HepG2 (cell line): ENCODE measurements at regions not wholly inside any gene's neighbourhood (a gene's known extent, or its start where the extent isn't known, plus 50 kb on each side); places are given as distances from the start of the nearest gene placed in this dataset.

Experiments used
- ATAC-seq: fragments of 200-7000 bp; cut with Tn5 transposase; 3 replicates; pipeline ENCODE4 v1.9.1; 2020; ENCODE audit warnings: mild to moderate bottlenecking, moderate library complexity
- BruUV-seq: library from RNA; stranded (reverse); fragments of 400-500 nt; replicated peaks from 2 replicates; lab custom pipeline; 2021; lab: Mats Ljungman, UMichigan
- CTCF ChIA-PET: fragments of 300-600 bp; formaldehyde crosslinking; extraction: SDS; loops from one replicate; lab custom pipeline; 2021; ENCODE audit warnings: low total read pairs, inconsistent platforms, low intra/inter-chr PET ratio; lab: Yijun Ruan, JAX
- POLR2A ChIA-PET: fragments of 350-600 bp; sonication (Branson Sonifier 250); formaldehyde crosslinking; loops from one replicate; lab custom pipeline; 2020; ENCODE audit warnings: antibody characterized with exemption, inconsistent platforms; lab: Yijun Ruan, JAX
- DNase-seq: peaks from one replicate; pipeline ENCODE4 v3.0.0-alpha.2; 2015; ENCODE audit warnings: low spot score
- FAIRE-seq: peaks from 3 replicates; lab custom pipeline; 2011; peaks lifted over from hg19 to GRCh38; lab: Jason Lieb, UNC
- H2AFZ ChIP-seq: one replicate; pipeline ENCODE4 v1.6.1; 2011; ENCODE audit warnings: low read length, inconsistent platforms
- H3K27ac ChIP-seq: fragments of 300-600 bp; 3 replicates; pipeline ENCODE4 v1.8.0; 2011; ENCODE audit warnings: mixed run types, mild to moderate bottlenecking, mixed read lengths, low read length, inconsistent platforms; ENCODE audit not compliant: insufficient read depth; ENCODE audit errors: extremely low read length
- H3K27me3 ChIP-seq, 2 experiments: fragments of 200-600 bp in 1 of 2; 2 replicates in 1 of 2; 3 replicates in 1 of 2; pipeline versions ENCODE4 v1.6.0 to v1.8.0; 2011; ENCODE audit warnings: low read length in 2 of 2, mild to moderate bottlenecking in 2 of 2, moderate library complexity in 2 of 2, inconsistent platforms in 1 of 2; ENCODE audit not compliant: insufficient read depth in 2 of 2, control insufficient read depth in 1 of 2
- H3K36me3 ChIP-seq, 2 experiments: fragments of 200-600 bp in 1 of 2; replicated peaks in 1 of 2; 2 replicates in 1 of 2; 3 replicates in 1 of 2; pipeline versions ENCODE4 v1.5.1 to v1.8.0; 2011; ENCODE audit warnings: low read length in 2 of 2, inconsistent platforms in 1 of 2; ENCODE audit not compliant: insufficient read depth in 2 of 2, control insufficient read depth in 1 of 2
- H3K4me1 ChIP-seq: 2 replicates; pipeline ENCODE4 v1.5.1; 2012; ENCODE audit warnings: low read length, inconsistent platforms; ENCODE audit not compliant: insufficient read depth
- H3K4me2 ChIP-seq: 2 replicates; pipeline ENCODE4 v1.6.0; 2011; ENCODE audit warnings: low read depth, low read length, inconsistent platforms
- H3K4me3 ChIP-seq, 3 experiments: fragments of 200-600 bp in 1 of 3; sonication (generic), shearing (Covaris generic) in 1 of 3; replicated peaks in 1 of 3; 2 replicates each; pipeline ENCODE4 v1.5.1; 2011 to 2016; ENCODE audit warnings: low read length in 3 of 3, inconsistent platforms in 2 of 3, low read depth in 2 of 3, mild to moderate bottlenecking in 2 of 3, control low read depth in 1 of 3, mixed read lengths in 1 of 3; ENCODE audit not compliant: insufficient read depth in 1 of 3
- H3K79me2 ChIP-seq: one replicate; pipeline ENCODE4 v1.6.1; 2011; ENCODE audit warnings: low read length, inconsistent platforms; ENCODE audit not compliant: insufficient read depth
- H3K9ac ChIP-seq: 2 replicates; pipeline ENCODE4 v1.6.0; 2011; ENCODE audit warnings: mild to moderate bottlenecking, low read depth, low read length, inconsistent platforms; ENCODE audit not compliant: insufficient read depth
- H3K9me3 ChIP-seq: 2 replicates; pipeline ENCODE4 v1.5.1; 2012; ENCODE audit warnings: mild to moderate bottlenecking, low read length
- H4K20me1 ChIP-seq: 2 replicates; pipeline ENCODE4 v1.6.0; 2011; ENCODE audit warnings: inconsistent platforms, mild to moderate bottlenecking, low read length, moderate library complexity; ENCODE audit not compliant: insufficient read depth
- BRCA1 ChIP-seq: sonication (generic); formaldehyde crosslinking; IDR thresholded peaks from 2 replicates; pipeline ENCODE4 v1.4.0; 2020; ENCODE audit warnings: missing genetic modification reagents
- ETV6 ChIP-seq: sonication (generic); formaldehyde crosslinking; conservative IDR thresholded peaks from 2 replicates; pipeline ENCODE4 v1.4.0; 2020; ENCODE audit warnings: missing genetic modification reagents
- GABPB1 ChIP-seq: IDR thresholded peaks from 2 replicates; pipeline ENCODE4 v1.6.1; 2016; ENCODE audit warnings: mild to moderate bottlenecking, missing genetic modification reagents, moderate library complexity, missing compliant biosample characterization
- GATA4 ChIP-seq: sonication (generic); IDR thresholded peaks from 2 replicates; pipeline ENCODE4 v1.6.1; 2016; ENCODE audit warnings: antibody characterized with exemption, low read depth, borderline replicate concordance
- GATAD1 ChIP-seq: IDR thresholded peaks from 2 replicates; pipeline ENCODE4 v1.6.1; 2016; ENCODE audit warnings: missing genetic modification reagents, missing compliant biosample characterization
- ZNF383 ChIP-seq: sonication (generic); formaldehyde crosslinking; IDR thresholded peaks from 2 replicates; pipeline ENCODE4 v1.4.0; 2020; ENCODE audit warnings: missing genetic modification reagents, mild to moderate bottlenecking, borderline replicate concordance
- ZNF781 ChIP-seq: sonication (generic); formaldehyde crosslinking; IDR thresholded peaks from 2 replicates; pipeline ENCODE4 v1.5.1; 2020; ENCODE audit warnings: borderline replicate concordance, mild to moderate bottlenecking, missing genetic modification reagents; ENCODE audit errors: not compliant biosample characterization
- WGBS: methylation state at CpG from one replicate; pipeline ENCODE4 v1.1.6; 2017; ENCODE audit warnings: low lambda C conversion rate; 5-methylcytosine and 5-hydroxymethylcytosine counted together
- in situ Hi-C: cut with HindIII; loops from 2 replicates; pipeline ENCODE4 v1.10.0; 2017; ENCODE audit warnings: low pct_unique_long_range_greater_than_20kb; ENCODE audit not compliant: extremely low pct_ligation_motif_present
- intact Hi-C: fragments of 100-400 bp; cut with micrococcal nuclease; formaldehyde crosslinking; loops from one replicate; pipeline ENCODE4 v1.10.0; 2022; ENCODE audit not compliant: unreplicated experiment
- TF ChIP-seq, protein P1 (sequence below): sonication (generic); formaldehyde crosslinking; IDR thresholded peaks from 2 replicates; pipeline ENCODE4 v1.8.1; 2022; ENCODE audit warnings: mild to moderate bottlenecking, missing genetic modification reagents

DNA sequence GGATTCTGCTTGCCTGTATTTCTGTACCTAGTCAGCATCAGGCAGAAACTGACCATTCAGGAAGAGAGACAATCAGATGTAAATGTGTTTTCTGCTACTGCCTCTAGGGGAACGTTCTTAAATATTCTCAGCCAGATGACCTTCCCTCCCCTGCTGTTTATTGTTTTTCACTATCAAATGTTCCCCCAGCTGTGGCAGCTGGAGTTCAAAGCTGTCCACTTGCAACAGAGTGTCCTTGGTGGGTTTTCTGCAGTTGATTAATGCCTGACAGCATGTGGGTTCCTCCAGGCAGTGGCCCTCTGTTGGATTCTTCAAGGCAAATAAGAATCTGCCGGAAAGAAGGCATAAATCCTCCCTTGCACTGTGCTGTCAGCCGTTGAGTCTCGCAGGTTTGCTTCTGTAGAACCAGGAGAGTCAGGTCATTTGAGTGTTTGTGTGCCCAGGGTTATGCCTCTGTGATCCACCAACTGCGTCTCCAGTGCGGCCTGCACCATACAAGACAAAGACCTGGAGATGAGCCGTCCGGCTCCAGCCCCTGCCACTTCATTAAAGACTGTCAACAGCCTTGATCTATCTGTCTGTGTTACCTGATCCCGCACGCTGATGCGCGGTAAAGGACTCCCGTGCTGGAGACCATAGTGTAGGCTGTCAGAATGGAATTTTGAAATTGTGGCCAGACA is 203.4 kb downstream of the GADD45G start:
- in situ Hi-C loops (no loop called here), intact Hi-C loops (no loop called here)
- Histone ChIP-seq H2AFZ (no peak overlapping the region), H3K27ac (no peak overlapping the region), H3K9me3 (no peaks in the 10 kb centered on the region), H3K4me2 (no peak overlapping the region), H3K36me3 (no peaks in the 10 kb centered on the region), H3K4me1 (no peaks in the 10 kb centered on the region), H3K27me3 (peaks cover 0 to under 1% of the 10 kb centered on the region in 2 experiments; a peak in 1 of 5 replicates), H3K79me2 (no peaks in the 10 kb centered on the region), H4K20me1 (0 out of 2 replicates have a peak, but pooled peaks cover 3% of the 10 kb centered on the region), H3K9ac (no peak overlapping the region), H3K4me3 (no peak overlapping the region)
- TF ChIP-seq ZNF781 (CRISPR knock-in tag) = no peak
- no peak for TF ChIP-seq GATAD1 (CRISPR knock-in tag)
- TF ChIP-seq ETV6 (CRISPR knock-in tag) = no peak
- TF ChIP-seq ZNF383 = no peak
- TF ChIP-seq GATA4 = no peak
- TF ChIP-seq GABPB1 (CRISPR knock-in tag) = no peak
- TF ChIP-seq, protein P1, sequence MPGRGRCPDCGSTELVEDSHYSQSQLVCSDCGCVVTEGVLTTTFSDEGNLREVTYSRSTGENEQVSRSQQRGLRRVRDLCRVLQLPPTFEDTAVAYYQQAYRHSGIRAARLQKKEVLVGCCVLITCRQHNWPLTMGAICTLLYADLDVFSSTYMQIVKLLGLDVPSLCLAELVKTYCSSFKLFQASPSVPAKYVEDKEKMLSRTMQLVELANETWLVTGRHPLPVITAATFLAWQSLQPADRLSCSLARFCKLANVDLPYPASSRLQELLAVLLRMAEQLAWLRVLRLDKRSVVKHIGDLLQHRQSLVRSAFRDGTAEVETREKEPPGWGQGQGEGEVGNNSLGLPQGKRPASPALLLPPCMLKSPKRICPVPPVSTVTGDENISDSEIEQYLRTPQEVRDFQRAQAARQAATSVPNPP (CRISPR knock-in tag) = no peak
- no peak for TF ChIP-seq BRCA1 (CRISPR knock-in tag)
- ATAC-seq (no peak), DNase-seq (no peak), FAIRE-seq (no peak)
- CTCF ChIA-PET = no interaction called here
- POLR2A ChIA-PET = no interaction called here
- BruUV-seq = no TSS peak
- 58% methylated on average over 11 of the region's 13 CpGs for WGBS
